Umbilical cord (tissue), 1 donor: ENCODE measurements at regions not wholly inside any gene's neighbourhood (a gene's known extent, or its start where the extent isn't known, plus 50 kb on each side); places are given as distances from the start of the nearest gene placed in this dataset.

Experiments
- DNase-seq: peaks from one replicate; pipeline ENCODE4 v3.0.0-alpha.2; 2015; ENCODE audit warnings: low spot score

- no peak for DNase-seq
Observed at GRCh38 chr11:71311176-71311925, 59.0 kb upstream of the SHANK2 start.

DNA sequence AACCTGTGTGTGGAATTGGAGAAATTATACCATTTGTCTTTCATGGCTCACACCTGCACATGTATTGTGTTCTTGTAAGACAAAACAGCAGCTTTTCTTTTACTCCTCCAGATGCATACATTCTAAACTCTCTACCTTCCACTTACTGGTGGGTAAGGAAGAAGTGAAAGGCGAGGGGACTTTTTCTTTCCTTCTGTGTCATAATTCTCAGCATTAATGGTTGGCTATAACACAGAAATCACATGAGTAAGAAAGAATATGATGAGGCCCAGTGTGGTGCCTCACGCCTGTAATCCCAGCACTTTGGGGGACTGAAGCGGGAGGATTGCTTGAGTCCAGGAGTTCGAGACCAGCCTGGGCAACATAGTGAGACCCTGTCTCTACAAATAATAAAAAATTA, 57.8 kb upstream of the SHANK2 start:
- DNase-seq = no peak

- DNase-seq = no peak
Observed at GRCh38 chr11:71309611-71310010, 57.2 kb upstream of the SHANK2 start.

DNA sequence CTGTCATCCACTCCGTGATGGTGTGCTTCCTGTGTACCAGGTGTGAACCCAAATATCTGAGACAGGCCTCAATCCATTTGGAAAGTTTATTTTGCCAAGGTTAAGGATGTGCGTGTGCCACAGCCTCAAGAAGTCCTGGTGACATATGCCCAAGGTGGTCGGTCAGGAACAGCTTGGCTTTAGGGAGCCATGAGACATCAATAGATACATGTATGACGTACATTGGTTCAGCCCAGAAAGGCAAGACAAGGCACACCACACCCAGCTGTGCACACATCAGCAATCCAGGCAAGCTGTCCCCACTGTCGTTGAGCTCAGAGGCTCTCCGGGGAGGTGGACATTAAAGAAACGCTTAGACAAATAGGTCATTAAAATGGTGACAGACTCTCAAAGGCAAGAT, 56.8 kb upstream of the SHANK2 start:
- no peak for DNase-seq

- no peak for DNase-seq
Observed at GRCh38 chr11:71307811-71308645, 55.7 kb upstream of the SHANK2 start.

DNA sequence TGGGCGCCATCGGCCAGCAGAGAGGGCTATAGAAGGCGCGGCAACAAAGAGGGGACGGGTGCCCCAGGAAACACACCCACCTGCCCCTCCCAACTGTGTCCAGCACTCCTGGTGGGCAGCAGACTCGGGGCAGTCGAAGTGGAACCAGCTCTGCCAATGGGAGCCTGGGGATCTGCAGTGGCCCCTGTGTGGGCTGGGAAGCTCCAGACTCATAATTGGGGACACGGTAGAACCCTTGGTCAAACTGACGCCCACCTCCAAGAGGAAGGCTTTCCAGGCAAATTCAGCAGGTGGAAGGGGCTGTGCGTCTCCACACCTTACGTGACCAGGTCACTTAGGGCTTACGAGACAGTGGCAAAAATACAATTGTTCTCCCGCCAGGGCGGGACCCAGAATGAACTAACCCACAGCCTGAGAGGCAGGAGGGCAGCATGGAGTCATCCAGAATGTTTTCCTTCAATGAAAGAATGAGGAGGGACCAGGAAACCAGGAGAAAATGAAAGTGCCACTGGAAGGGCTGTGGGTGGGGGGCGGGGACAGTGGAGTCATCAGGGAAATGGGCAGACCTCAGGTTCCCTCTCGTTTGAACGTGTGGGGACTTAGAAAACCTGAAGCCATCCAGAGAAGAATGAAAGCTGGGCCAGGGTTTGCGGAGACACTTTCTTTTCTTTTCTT, 53.2 kb upstream of the SHANK2 start:
- DNase-seq = no peak

DNA sequence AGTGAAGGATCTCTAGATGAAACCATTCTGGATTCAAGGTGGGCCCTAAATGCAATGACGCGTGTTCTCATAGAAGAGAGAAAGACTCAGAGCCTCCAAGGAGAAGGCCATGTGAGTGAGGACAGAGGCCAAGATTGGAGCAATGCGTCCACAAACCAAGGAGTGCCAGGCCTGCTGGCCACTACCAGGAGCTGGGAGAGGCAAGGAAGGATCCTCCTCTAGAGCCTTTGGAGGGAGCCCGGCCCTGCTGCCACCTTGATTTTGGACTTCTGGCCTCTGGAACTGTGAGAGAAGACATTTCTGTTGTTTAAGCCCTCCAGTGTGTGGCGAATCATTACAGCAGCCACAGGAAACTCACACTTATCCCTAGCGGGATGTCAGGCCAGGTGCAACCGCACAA, 52.7 kb upstream of the SHANK2 start:
- no peak for DNase-seq

DNA sequence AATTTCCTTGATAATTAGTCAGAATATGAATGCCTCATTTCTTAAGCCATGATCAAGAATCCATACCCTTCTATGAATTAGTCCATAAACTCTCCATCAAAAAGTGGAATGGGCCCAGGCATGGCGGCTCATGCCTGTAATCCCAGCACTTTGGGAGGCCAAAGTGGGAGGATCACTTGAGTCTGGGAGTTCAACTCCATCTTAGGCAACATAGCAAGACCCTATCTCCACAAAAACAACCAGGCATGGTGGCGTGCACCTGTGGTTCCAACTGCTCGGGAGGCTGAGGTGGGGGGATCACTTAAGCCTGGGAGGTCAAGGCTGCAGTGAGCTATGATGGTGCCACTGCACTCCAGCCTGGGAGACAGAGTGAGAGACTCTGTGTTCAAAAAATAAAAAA, 52.1 kb upstream of the SHANK2 start:
- no peak for DNase-seq

GRCh38 chr11:71304045-71304444, 51.7 kb upstream of the SHANK2 start:
- no peak for DNase-seq

DNA sequence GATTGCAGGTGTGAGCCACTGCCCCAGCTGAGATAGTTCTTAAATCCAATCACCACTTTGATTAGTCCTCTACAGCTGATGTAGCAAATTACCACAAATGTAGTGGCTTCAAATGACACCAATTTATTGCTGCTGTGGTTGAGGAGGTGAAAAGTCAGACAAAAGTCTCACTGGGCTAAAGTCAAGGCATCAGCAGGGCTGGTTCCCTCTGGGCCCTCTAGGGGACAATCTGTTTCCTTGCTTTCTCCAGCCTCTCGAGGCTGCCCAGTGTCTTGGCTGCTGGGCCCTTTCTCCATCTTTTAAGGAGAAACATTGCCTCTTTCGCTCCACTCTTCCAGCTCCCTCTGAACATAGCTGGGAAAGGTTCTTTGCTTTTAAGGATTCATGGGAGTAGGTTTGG, 50.5 kb upstream of the SHANK2 start:
- DNase-seq = no peak

DNA sequence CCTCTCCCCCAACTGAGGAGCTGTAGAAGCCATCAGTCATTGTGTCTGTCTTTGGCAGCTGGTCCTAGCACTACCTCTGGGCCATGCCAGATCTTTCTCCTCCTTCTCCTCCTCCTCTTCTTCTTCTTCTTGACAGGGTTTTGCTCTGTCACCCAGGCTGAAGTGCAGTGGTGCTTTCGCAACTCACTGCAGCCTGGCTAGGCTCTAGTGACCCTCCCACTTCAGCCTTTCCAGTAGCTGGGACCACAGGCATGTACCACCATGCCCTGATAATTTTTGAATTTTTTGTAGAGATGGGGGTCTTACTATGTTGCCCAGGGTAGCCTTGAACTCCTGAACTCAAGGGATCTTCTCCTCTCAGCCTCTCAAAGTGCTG, 50.1 kb upstream of the SHANK2 start:
- DNase-seq = no peak
